K562 (cell line): ENCODE measurements at regions not wholly inside any gene's neighbourhood (a gene's known extent, or its start where the extent isn't known, plus 50 kb on each side); places are given as distances from the start of the nearest gene placed in this dataset.

ENCODE experiments used
- ATAC-seq: fragments of 200-7000 bp; cut with Tn5 transposase; 3 replicates; pipeline ENCODE4 v1.9.1; 2020; ENCODE audit warnings: moderate library complexity
- BruUV-seq: library from RNA; stranded (reverse); fragments of 400-500 nt; replicated peaks from 2 replicates; lab custom pipeline; 2021; lab: Mats Ljungman, UMichigan
- CTCF ChIA-PET: fragments of 300-600 bp; formaldehyde crosslinking; extraction: SDS; loops from one replicate; lab custom pipeline; 2021; ENCODE audit warnings: low intra/inter-chr PET ratio; lab: Yijun Ruan, JAX
- POLR2A ChIA-PET: fragments of 300-600, 350-650 bp; sonication (Branson Sonifier 250); formaldehyde crosslinking; extraction: SDS; loops from one replicate; lab custom pipeline; 2021; ENCODE audit warnings: antibody characterized with exemption, inconsistent platforms; lab: Yijun Ruan, JAX
- DNase-seq, 4 experiments: peaks; one replicate each; pipeline versions ENCODE4 v3.0.0 to v3.0.0-alpha.2; 2011 to 2018; ENCODE audit warnings: low spot score in 3 of 4, mixed read lengths in 3 of 4; ENCODE audit errors: extremely low read depth in 1 of 4
- FAIRE-seq: peaks from 2 replicates; lab custom pipeline; 2011; peaks lifted over from hg19 to GRCh38; lab: Jason Lieb, UNC
- H2AFZ ChIP-seq: 2 replicates; pipeline ENCODE4 v1.6.0; 2011; ENCODE audit warnings: low read depth, low read length, control low read depth, inconsistent platforms
- H3K27ac ChIP-seq: fragments of 200-600 bp; 3 replicates; pipeline ENCODE4 v1.8.0; 2011; ENCODE audit warnings: low read depth, mild to moderate bottlenecking, control low read depth, inconsistent platforms, low read length, moderate library complexity, mixed read lengths; ENCODE audit errors: extremely low read depth
- H3K27me3 ChIP-seq, 2 experiments: fragments of 300-600 bp in 1 of 2; 2 replicates in 1 of 2; 3 replicates in 1 of 2; pipeline versions ENCODE4 v1.6.0 to v1.8.0; 2011; ENCODE audit warnings: inconsistent platforms in 2 of 2, low read length in 2 of 2, mild to moderate bottlenecking in 1 of 2, mixed read lengths in 1 of 2, moderate library complexity in 1 of 2; ENCODE audit not compliant: control insufficient read depth in 2 of 2, insufficient read depth in 2 of 2
- H3K36me3 ChIP-seq: fragments of 300-600 bp; 3 replicates; pipeline ENCODE4 v1.8.0; 2011; ENCODE audit warnings: mild to moderate bottlenecking, low read length, inconsistent platforms; ENCODE audit not compliant: control insufficient read depth, insufficient read depth
- H3K4me1 ChIP-seq, 2 experiments: fragments of 200-600 bp in 1 of 2; replicated peaks in 1 of 2; 2 replicates in 1 of 2; 3 replicates in 1 of 2; pipeline versions ENCODE4 v1.5.1 to v1.8.0; 2011; ENCODE audit warnings: inconsistent platforms in 2 of 2, low read length in 2 of 2, mild to moderate bottlenecking in 1 of 2, mixed read lengths in 1 of 2, moderate library complexity in 1 of 2; ENCODE audit not compliant: control insufficient read depth in 2 of 2, insufficient read depth in 2 of 2
- H3K4me2 ChIP-seq: 2 replicates; pipeline ENCODE4 v1.6.1; 2011; ENCODE audit warnings: low read length, control low read depth, inconsistent platforms, mixed read lengths; ENCODE audit not compliant: insufficient read depth
- H3K4me3 ChIP-seq: fragments of 200-600 bp; sonication (generic), shearing (Covaris generic); 2 replicates; pipeline ENCODE4 v1.5.1; 2016; ENCODE audit warnings: control low read depth, inconsistent platforms
- H3K79me2 ChIP-seq: fragments of 200-600 bp; 3 replicates; pipeline ENCODE4 v1.8.0; 2011; ENCODE audit warnings: low read length, inconsistent platforms; ENCODE audit not compliant: control insufficient read depth, insufficient read depth
- H3K9ac ChIP-seq, 2 experiments: 2 replicates each; pipeline versions ENCODE4 v1.6.0 to v1.6.1; 2011; ENCODE audit warnings: low read depth in 2 of 2, low read length in 2 of 2, control low read depth in 1 of 2, inconsistent platforms in 1 of 2, mild to moderate bottlenecking in 1 of 2, mixed read lengths in 1 of 2; ENCODE audit not compliant: insufficient read depth in 1 of 2
- H3K9me1 ChIP-seq: one replicate; pipeline ENCODE4 v1.6.0; 2011; ENCODE audit warnings: inconsistent platforms, mild to moderate bottlenecking, low read length, moderate library complexity; ENCODE audit not compliant: control insufficient read depth, insufficient read depth
- H3K9me3 ChIP-seq: replicated peaks from 2 replicates; pipeline ENCODE4 v1.5.1; 2011; ENCODE audit warnings: low read depth, low read length, inconsistent platforms; ENCODE audit not compliant: control insufficient read depth, insufficient read depth
- H4K20me1 ChIP-seq: replicated peaks from 2 replicates; pipeline ENCODE4 v1.6.1; 2011; ENCODE audit warnings: low read length, inconsistent platforms, mixed read lengths; ENCODE audit not compliant: control insufficient read depth, insufficient read depth
- BRCA1 ChIP-seq, 2 experiments: fragments of 450-650 bp in 1 of 2; sonication (generic) in 1 of 2; formaldehyde crosslinking in 1 of 2; IDR thresholded peaks; 2 replicates each; pipeline versions ENCODE4 v1.5.0 to v1.6.1; 2017 to 2020; ENCODE audit warnings: mild to moderate bottlenecking in 1 of 2, missing genetic modification reagents in 1 of 2
- CCNT2 ChIP-seq: IDR thresholded peaks from 2 replicates; pipeline ENCODE4 v1.6.1; 2011; ENCODE audit warnings: borderline replicate concordance, low read depth, mild to moderate bottlenecking, moderate library complexity, mixed read lengths, low read length; ENCODE audit not compliant: insufficient read length; ENCODE audit errors: extremely low read depth
- EP400 ChIP-seq: fragments of 450-650 bp; IDR thresholded peaks from 2 replicates; pipeline ENCODE4 v1.6.1; 2017; ENCODE audit warnings: antibody characterized with exemption, mild to moderate bottlenecking, moderate library complexity
- ID3 ChIP-seq, 2 experiments: fragments of 250-450 bp in 1 of 2; fragments of 450-650 bp in 1 of 2; sonication (Bioruptor Pico) in 1 of 2; IDR thresholded peaks; 2 replicates each; pipeline versions ENCODE4 v1.6.1 to v1.8.0; 2016 to 2021; ENCODE audit warnings: mild to moderate bottlenecking in 2 of 2, moderate library complexity in 2 of 2, missing compliant biosample characterization in 1 of 2, missing genetic modification characterization in 1 of 2
- PCBP1 ChIP-seq: fragments of 200-400 bp; formaldehyde crosslinking; IDR thresholded peaks from 2 replicates; pipeline ENCODE4 v1.6.1; 2018; ENCODE audit warnings: mild to moderate bottlenecking, low read depth, low read length; ENCODE audit not compliant: poor library complexity, severe bottlenecking
- PREB ChIP-seq: sonication (generic); formaldehyde crosslinking; IDR thresholded peaks from 2 replicates; pipeline ENCODE4 v1.8.1; 2023; ENCODE audit warnings: mild to moderate bottlenecking, missing genetic modification reagents
- RBM34 ChIP-seq: fragments of 200-400 bp; formaldehyde crosslinking; IDR thresholded peaks from 2 replicates; pipeline ENCODE4 v1.6.1; 2018; ENCODE audit warnings: low read length, borderline replicate concordance; ENCODE audit not compliant: insufficient read depth
- WGBS: fragments of 100-300 bp; shearing (Covaris generic); methylation state at CpG from one replicate; pipeline ENCODE4 v1.1.6; 2016; ENCODE audit warnings: low coverage, mixed read lengths; ENCODE audit not compliant: insufficient coverage; ENCODE audit errors: missing lambda C conversion rate; 5-methylcytosine and 5-hydroxymethylcytosine counted together
- in situ Hi-C: fragments of 300-500 bp; cut with MboI; formaldehyde crosslinking; loops from 4 replicates; pipeline ENCODE4 v1.15.0; 2018; ENCODE audit warnings: inconsistent platforms, mixed read lengths
- intact Hi-C: fragments of 100-400 bp; cut with micrococcal nuclease; formaldehyde crosslinking; loops from 2 replicates; pipeline ENCODE4 v1.14.2; 2022

GRCh38 chr14:87833026-87833425 is 160.0 kb downstream of the GALC start:
- H3K27ac ChIP-seq, result no peak overlapping the region
- H3K9me1 ChIP-seq, result no peaks in the 10 kb centered on the region
- no peak overlapping the region for H3K9ac ChIP-seq
- DNase-seq (no peak), FAIRE-seq (no peak), ATAC-seq (no peak)
- H3K79me2 ChIP-seq, result no peaks in the 10 kb centered on the region
- ChIA-PET CTCF (no interaction called here), POLR2A (no interaction called here)
- in situ Hi-C loops (no loop called here), intact Hi-C loops (no loop called here)
- no peak overlapping the region for H3K4me2 ChIP-seq
- H4K20me1 ChIP-seq, result no peaks in the 10 kb centered on the region
- no peaks in the 10 kb centered on the region for H3K36me3 ChIP-seq
- no TSS peak for BruUV-seq
- WGBS, result 0% methylated on average over 1 of the region's 1 CpG
- H3K4me1 ChIP-seq, result no peaks in the 10 kb centered on the region
- no peaks in the 10 kb centered on the region; the same call in 1 of the 2 replicates for H3K9me3 ChIP-seq
- no peak overlapping the region for H2AFZ ChIP-seq
- TF ChIP-seq PREB (CRISPR knock-in tag) (no peak), RBM34 (no peak)
- TF ChIP-seq, all 486 proteins: peak for 0
- H3K4me3 ChIP-seq, result no peak overlapping the region
- H3K27me3 ChIP-seq, result no peaks in the 10 kb centered on the region

GRCh38 chr14:87830443-87831096 is 162.4 kb downstream of the GALC start:
- Histone ChIP-seq H3K27ac (no peak overlapping the region), H3K27me3 (no peaks in the 10 kb centered on the region), H3K9ac (no peak overlapping the region), H3K4me2 (no peak overlapping the region)
- CTCF ChIA-PET, result no interaction called here
- TF ChIP-seq BRCA1 (IDR thresholded peaks at IDR 0.05) (no peak), BRCA1 (CRISPR knock-in tag; IDR thresholded peaks at IDR 0.05) (no peak), EP400 (no peak), ID3 (CRISPR knock-in tag; IDR thresholded peaks at IDR 0.05) (no peak), ID3 (tag; IDR thresholded peaks at IDR 0.05) (no peak), PCBP1 (no peak), CCNT2 (no peak)
- TF ChIP-seq, all 486 proteins: peak for 0
- no peak for ATAC-seq
- 0% methylated on average over 1 of the region's 2 CpGs for WGBS
- Histone ChIP-seq H3K9me3 (no peaks in the 10 kb centered on the region; the same call in 1 of the 2 replicates), H3K36me3 (no peaks in the 10 kb centered on the region), H3K4me3 (no peak overlapping the region), H4K20me1 (no peaks in the 10 kb centered on the region), H3K79me2 (no peaks in the 10 kb centered on the region), H2AFZ (no peak overlapping the region), H3K9me1 (no peaks in the 10 kb centered on the region), H3K4me1 (no peaks in the 10 kb centered on the region)
- POLR2A ChIA-PET, result no interaction called here
- no peak for FAIRE-seq
- intact Hi-C loops (no loop called here), in situ Hi-C loops (no loop called here)
- no peak for DNase-seq
- BruUV-seq, result no TSS peak
